NCI-H2196 (cell line): ENCODE measurements at regions not wholly inside any gene's neighbourhood (a gene's known extent, or its start where the extent isn't known, plus 50 kb on each side); places are given as distances from the start of the nearest gene placed in this dataset.
"Not testable (repeated sequence)": the region's sequence is repeated elsewhere in the genome, so short reads cannot be mapped to it uniquely, and the experiment has no call there.

Experiments
- DNase-seq: peaks from one replicate; lab custom pipeline; 2025; ENCODE audit not compliant: unreplicated experiment; lab: John Stamatoyannopoulos, UW

DNA sequence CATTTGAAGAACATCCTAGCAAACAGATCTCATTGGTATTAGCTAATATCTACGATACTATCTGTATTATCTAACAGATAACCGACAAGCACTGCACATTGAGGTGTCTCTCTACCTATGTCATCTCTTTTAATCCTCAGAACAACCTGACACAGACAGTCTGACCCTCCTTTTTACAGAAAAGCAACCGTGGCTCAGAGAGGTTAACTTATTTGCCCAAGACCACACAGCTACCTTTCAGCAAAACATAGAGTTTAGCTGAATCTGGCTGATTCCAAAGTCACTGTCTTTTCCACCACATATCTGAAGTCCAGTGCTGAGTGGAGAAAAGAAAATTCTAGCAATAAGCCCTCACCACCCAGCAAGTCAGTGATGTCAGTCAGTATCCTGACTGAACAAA lies 358.7 kb upstream of the JARID2 start:
- no peak for DNase-seq

DNA sequence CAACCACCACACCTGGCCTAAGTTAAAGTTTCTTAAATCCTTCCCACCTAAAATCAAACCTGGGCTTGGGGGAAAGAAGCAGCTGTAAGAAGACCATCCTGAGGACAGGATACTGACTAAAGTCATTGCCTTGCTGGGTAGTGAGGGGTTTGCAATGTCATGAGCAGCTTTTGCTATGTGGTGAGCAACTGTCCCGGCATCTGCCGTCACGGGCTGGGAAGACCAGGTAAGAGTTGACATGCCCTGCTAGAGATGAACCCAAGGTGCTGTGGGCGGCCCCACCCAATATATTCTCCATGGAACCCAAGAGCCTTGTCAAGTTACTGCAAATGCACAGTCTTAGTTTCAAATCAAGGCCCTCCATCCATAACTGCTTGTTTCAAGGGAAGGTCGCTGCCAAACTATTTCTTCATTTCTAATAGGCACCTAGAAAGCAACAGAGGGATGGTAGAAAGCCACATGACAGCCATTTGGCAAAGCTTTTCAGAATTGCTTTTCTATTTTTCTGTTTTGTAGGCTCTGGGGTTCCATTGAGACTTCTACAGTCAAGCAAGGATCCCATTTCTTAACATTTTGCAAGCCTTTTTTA lies 357.8 kb upstream of the JARID2 start:
- DNase-seq = no peak

DNA sequence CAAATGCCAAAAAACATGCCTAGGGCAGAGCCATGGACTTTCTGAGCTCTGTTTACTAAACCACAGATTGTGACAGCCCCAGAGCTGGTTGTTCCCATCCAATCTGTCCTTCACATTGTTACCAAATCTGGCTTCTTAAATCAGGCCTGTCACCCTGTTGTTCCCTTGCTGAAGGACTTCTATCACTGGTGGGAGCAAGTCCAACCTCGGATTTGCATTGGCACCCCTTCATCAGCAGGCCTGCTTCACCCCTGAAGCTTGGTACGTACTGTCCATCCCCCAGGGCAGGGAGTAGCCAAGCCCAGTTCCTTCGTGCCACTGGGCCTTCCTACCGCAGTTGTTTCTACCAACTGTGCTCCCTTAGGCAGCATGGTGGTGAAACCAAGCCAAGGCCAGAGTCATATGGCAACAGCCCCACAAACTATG lies 357.3 kb upstream of the JARID2 start:
- DNase-seq = no peak

DNA sequence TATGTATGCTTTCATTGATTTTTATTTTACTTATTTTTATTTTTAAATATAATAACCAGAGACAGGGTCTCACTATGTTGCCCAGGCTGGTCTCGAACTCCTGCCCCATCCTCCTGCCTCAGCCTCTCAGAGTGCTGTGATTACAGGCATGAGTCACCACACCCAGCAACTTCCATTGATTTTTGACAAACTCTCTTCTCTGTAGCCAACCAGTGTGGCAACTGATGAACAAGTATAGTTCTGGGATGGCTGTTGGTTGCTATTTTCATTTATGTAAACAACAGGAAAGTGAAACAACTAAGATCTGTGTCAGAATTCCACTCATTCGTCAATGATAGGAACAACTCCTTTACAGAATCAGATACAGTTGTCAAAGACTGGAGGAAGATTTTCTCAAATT lies 356.7 kb upstream of the JARID2 start:
- no peak for DNase-seq

DNA sequence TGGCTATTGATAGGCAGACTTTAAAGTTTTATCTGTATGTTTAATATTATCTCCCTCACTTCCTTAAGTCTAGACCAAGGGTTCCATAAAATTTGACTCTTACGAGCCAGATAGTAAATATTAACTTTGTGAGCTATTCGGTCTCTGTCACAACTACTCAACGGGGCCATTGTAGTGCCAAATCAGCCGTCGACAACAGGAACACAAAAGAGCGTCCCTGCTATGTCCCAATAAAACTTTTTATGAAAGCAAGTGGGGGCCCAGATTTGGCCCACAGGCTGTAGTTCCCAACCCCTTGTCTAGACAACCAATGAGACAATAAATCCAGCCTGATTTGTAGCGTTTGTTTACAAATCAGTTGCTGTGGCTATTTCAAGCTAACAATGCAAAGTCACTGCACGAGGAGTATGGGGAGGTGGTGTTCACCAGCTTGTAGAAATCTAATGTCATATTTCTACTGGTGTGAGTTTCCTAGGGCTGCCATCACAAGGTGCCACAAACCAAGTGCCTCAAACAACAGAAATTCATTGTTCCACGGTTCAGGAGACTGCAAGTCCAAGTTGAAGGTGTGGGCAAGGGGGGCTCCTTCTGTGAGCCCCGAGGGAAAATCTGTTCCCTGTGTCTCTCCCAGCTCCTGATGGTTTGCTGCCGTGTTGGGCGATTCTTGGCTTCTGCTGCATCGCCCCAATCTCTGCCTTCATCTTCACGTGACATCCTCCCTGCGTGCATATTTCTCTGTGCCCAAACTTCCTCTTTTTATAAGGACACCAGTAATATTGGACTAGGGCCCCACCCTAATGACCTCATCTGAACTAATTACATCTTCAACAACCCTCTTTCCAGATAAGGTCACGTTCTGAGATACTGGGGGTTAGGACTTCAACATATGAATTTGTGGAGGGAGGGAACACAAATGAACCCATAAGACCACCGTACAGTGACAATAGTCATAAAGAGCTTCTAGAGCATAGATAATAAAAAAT lies 356.0 kb upstream of the JARID2 start:
- DNase-seq = no peak

DNA sequence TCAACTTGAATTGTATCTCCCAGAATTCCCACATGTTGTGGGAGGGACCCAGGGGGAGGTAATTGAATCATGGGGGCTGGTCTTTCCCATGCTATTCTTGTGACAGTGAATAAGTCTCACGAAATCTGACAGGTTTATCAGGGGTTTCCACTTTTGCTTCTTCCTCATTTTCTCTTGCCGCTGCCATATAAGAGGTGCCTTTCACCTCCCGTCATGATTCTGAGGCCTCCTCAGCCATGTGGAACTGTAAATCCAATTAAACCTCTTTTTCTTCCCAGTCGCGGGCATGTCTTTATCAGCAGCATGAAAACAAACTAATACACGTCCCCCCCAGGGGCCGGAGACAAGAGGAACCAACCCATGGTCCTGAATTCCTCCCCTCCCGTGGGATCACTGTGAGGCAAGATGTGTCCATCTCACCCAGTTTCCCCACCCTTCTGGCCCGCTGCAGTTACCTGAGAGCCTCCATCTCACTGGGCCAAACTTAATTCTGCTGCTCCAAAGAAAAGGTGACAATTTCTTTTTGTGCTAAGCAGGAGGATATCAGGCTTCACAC lies 354.0 kb upstream of the JARID2 start:
- not testable (repeated sequence) for DNase-seq

DNA sequence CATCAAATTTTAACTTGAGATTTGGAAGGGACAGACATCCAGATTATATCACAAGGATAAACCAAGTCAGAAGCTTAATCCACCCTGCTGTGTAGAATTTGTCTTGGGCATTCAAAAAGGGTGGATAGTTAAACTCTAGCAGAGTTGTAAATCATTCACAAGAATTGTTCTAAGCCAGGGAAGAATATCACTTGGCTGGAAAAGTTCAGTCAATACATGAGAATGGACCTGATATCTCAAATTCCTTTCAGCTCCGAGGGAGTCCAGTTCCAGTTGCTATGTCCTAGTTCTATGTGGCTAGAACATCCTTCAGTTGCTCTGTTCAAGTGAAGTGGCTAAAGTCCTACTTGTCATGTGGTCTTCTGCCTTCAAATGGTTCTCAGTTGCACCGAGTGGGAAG lies 351.8 kb upstream of the JARID2 start:
- no peak for DNase-seq

DNA sequence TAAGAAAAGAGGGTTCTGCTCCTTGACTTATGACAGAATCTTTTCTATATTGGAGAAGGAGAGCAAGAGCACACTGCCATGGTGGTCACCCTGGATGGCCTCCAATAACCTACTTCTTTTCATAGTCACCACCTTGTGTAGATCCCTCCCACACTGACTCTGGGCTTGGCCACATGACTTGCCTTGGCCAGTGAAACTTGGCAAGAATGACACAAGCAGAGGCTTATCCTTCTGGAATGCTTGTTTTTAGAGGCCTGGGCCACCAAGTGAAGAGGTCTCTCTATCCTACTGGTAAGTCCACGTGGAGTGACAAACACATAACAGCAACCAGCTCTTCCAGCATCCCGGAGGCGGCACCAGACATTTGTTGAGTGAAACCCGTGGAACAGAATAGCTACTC lies 349.4 kb upstream of the JARID2 start:
- DNase-seq = no peak

DNA sequence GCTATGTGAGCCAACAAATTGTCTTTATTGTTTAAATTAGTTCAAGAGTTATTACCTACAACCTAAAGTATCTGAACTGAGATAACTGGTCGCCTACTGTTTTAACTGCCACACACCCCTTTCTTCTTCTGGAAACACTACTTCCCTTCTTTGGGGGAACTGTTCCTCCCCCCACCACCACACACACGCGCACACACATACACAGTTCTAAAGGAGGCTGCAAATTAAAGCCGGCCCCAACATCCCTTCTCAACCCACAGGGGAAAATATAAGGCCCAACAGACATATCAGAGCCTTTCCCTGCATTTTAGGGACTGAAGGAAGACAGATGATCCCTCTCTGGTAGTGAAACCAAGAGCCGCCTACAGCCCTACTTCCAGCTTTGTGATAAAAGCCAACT lies 348.0 kb upstream of the JARID2 start:
- DNase-seq = no peak

DNA sequence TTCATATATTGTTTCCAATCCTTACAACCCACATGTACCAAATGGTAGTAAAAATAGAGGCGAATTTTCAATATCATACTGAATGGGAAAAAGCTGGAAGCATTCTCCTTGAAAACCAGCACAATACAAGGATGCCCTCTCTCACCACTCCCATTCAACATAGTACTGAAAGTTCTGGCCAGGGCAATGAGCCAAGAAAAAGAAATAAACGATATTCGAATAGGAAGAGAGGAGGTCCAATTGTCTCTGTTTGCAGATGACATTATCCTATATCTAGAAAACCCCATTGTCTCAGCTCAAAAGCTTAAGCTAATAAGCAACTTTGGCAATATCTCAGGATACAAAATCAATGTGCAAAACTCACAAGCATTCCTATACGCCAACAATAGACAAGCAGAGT lies 346.4 kb upstream of the JARID2 start:
- DNase-seq = not testable (repeated sequence)

DNA sequence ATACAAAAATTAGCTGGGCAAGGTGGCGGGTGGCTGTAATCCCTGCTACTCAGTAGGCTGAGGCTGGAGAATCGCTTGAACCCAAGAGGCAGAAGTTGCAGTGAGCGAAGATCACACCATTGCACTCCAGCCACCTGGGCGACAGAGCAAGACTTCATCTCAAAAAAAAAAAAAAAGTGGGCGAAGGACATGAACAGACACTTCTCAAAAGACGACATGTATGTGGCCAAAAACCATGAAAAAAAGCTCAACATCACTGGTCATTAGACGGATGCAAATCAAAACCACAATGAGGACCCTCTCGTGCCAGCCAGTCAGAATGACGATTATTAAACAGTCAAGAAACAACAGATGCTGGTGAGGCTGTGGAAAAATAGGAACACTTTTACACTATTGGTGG lies 344.9 kb upstream of the JARID2 start:
- no peak for DNase-seq

DNA sequence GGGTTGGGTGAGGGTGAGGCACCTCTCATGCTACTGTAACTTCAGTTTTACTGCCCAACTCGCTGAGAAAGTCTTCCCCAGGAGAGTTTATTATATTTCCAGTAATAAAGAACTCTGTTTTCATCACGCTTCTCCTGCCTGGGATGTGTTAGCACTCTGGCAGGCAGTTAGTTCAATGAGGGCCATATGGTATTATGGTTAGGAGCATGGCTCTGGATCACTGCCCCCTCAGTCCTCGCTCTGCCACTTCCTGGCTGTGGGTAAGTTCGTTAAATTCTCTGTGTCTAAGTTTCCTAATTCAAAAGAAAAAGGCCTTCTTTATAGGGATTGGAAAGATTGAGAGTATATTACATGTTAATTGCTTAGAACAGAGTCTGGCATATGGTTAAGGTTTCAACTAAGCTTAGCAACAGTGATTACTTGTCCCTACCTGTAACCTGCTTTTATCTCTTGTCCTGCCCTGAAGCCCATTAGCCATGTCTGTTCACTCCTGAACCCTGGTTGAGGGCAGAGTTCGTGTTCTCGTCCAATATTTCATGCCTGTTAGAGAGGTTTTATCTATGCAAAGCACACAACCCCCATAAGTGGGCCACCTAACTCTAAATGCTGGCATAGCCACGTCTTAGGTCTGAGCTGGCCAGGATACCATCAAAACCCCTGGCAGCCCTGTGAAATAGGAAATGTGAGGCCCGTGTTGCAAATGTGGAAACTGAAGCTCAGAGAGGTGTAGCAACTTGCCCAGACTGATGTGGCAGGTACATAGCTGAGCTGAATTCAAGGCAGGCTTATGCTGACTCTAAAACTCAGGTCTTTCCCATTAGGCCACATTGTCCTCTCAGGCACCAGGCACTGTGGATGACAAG lies 342.5 kb upstream of the JARID2 start:
- DNase-seq = no peak

DNA sequence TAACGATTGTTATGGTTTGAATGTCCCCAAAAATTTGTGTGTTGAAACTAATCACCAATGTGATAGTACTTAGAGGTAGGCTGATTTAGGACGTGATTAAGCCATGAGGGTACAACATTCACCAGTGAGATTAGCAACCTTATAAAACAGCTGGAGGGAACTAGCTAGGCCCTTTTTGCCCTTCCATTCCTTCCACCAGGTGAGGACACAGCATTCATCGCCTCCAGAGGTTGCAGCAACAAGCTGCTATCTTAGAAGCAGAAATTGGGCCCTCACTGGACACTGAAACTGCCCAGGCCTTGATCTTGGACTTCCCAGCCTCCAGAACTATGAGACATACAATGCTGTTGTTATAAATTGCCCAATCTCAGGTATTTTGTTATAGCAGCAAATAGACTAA lies 340.7 kb upstream of the JARID2 start:
- DNase-seq = no peak

DNA sequence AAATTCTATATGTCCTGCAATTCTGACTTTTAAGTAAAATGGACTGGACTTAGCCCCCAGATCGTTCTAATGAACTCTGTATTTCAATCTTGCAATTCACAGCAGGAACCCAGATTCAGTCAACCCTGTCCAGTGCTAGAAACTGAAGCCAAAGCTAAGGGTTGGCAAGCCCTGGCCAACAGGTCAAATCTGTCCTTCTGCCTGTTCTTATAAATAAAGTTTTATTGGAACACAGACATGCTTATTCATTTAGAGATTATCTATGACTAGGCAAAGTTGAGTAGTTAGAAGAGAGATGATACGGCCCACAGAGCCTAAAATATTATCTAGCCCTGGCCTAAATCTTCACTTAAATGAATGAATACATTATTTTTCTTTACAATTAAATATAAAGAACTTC lies 339.2 kb upstream of the JARID2 start:
- DNase-seq = no peak

DNA sequence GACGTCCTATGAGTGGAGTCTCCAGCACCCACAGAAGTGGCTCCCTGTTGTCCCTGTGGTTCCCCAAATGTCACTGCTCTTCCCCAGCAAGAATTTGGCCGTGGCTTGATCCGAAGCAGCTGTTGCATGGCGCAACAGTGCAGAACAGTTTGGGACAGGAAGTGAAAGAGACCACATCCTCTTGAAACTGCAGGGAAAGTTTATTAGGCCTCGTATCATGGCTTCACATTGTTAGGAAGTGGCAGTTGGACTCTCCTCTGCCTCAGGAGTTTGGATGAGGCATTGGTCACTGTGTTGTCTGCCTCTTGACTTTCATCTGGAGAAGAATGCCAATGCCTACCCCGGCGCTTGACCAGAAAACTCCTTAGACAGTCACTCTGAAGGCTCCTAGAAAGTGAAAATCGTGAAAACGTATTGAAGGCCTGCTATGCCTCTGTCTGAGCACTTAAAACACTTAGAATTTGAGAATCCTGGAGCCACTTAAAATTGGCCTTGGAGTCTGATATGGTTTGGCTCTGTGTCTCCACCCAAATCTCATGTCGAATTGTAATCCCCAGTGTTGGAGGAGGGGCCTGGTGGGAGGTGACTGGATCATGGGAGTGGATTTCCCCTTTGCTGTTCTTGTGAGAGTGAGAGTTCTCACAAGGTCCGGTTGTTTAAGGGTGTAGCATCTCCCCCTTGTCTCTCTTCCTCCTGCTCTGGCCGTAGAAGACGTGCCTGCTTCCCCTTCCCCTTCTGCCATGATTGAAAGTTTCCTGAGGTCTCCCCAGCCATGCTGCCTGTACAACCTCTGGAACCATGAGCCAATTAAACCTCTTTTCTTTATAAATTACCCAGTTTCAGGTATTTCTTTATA lies 334.9 kb upstream of the JARID2 start:
- DNase-seq = no peak

DNA sequence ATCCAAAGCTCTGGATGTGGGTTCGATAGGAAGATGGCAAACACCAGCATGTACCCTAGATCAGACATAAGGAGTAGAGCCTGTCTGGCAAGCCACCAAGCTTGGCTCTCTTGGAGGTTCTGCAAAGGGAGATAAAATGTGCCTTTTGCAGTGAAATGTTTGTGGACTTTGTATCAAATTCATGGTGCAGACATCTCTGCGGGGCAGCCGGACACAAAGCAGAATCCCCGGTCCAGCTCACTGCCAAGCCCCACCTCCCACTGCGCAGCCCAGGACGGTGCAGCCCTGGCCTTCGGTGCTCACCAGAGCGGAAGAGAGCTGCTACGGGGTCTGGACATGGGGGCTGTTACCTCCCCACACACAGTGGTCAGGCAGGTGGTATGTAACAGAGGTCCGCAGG lies 333.6 kb upstream of the JARID2 start:
- DNase-seq = no peak

DNA sequence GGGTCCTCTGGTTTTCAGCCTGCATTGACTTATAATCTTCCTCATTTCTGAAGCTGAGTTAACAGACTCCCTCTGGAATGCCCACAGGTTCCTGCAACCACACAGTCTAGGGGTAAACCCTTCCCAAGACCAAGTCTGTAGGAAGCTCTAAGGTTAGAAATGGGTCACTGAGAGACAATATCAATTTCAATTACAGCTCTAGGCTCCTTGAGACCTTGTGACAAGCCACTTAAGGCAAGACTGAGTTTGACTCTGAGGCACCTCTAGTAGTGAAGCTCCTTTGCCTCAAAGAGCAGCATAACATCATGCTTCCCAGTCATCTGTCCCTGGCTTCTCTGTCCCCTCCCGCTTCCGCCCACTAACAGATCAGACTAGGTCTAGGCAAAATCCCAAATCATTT lies 333.2 kb upstream of the JARID2 start:
- DNase-seq = no peak

DNA sequence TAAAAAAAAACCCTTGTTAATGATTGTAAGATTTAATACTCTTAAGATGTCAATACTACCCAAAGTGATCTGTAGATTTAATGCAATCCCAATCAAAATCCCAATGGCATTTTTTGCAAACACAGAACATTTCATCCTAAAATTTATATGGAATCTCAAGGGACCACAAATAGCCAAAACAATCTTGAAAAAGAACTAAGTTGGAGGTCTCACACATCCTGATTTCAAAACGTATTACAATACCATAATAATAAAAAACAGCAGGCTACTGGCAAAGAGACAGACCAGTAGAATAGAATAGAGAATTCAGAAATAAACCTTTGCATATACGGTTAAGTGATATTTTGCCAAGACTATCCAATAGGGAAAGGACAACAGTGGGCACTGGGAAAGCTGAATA lies 331.9 kb upstream of the JARID2 start:
- DNase-seq = no peak

DNA sequence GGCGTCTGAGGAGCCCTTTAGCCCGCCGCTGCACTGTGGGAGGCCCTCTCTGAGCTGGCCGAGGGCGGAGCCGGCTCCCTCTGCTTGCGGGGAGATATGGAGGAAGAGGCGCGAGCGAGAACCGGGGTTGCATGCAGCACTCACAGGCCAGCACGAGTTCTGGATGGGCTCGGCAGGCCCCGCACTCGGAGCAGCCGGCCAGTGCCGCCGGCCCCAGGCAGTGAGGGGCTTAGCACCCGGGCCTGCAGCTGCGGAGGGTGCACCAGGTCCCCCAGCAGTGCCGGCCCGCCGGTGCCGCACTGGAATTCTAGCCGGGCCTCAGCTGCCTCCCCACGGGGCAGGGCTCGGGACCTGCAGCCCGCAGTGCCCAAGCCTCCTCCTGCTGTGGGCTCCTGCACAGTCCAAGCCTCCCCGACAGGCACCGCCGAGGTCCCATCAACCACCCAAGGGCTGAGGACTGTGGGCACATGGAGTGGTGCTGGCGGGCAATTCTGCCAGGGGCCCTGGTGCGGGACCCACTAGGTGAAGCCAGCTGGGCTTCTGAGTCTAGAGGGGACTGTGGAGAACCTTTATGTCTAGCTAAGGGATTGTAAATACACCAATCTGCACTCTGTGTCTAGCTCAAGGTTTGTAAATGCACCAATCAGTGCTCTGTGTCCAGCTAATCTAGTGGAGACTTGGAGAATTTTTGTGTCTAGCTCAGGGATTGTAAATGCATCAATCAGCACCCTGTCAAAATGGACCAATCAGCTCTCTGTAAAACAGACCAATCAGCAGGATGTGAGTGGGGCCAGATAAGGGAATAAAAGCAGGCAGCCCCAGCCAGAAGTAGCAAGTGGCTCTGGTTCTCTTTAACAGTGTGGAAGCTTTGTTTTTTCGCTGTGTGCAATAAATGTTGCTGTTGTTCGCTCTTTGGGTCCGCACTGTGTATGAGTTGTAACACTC lies 329.7 kb upstream of the JARID2 start:
- no peak for DNase-seq
